Muscle layer of duodenum (tissue), 2 donors: ENCODE measurements at regions not wholly inside any gene's neighbourhood (a gene's known extent, or its start where the extent isn't known, plus 50 kb on each side); places are given as distances from the start of the nearest gene placed in this dataset.
"Not testable (repeated sequence)": the region's sequence is repeated elsewhere in the genome, so short reads cannot be mapped to it uniquely, and the experiment has no call there.

Source experiments
- H3K27ac ChIP-seq: one replicate; pipeline ENCODE4 v1.7.0; 2013; ENCODE audit warnings: mild to moderate bottlenecking, low read length
- H3K27me3 ChIP-seq: one replicate; pipeline ENCODE4 v1.7.0; 2013; ENCODE audit warnings: low read depth, mild to moderate bottlenecking, control low read depth, low read length
- H3K36me3 ChIP-seq, 2 donors: one replicate each; pipeline ENCODE4 v1.7.0; 2013; ENCODE audit warnings: low read length in 2 of 2, control low read depth in 1 of 2, mild to moderate bottlenecking in 1 of 2; ENCODE audit not compliant: insufficient read depth in 2 of 2, control insufficient read depth in 1 of 2
- H3K4me1 ChIP-seq, 2 donors: one replicate each; pipeline ENCODE4 v1.7.0; 2013; ENCODE audit warnings: low read length in 2 of 2, mild to moderate bottlenecking in 2 of 2, control low read depth in 1 of 2, moderate library complexity in 1 of 2; ENCODE audit not compliant: insufficient read depth in 2 of 2, control insufficient read depth in 1 of 2
- H3K4me3 ChIP-seq, 2 donors: one replicate each; pipeline ENCODE4 v1.7.0; 2013; ENCODE audit warnings: low read length in 2 of 2, low read depth in 1 of 2, mild to moderate bottlenecking in 1 of 2
- H3K9me3 ChIP-seq, 2 donors: one replicate each; pipeline ENCODE4 v1.7.0; 2013; ENCODE audit warnings: low read length in 2 of 2, control low read depth in 1 of 2, mild to moderate bottlenecking in 1 of 2; ENCODE audit not compliant: control insufficient read depth in 1 of 2
- donor health status: healthy.

- Histone ChIP-seq H3K36me3 (no peaks in the 10 kb centered on the region), H3K9me3 (peaks cover 0 to 3% of the 10 kb centered on the region in 2 donors), H3K4me3 (no peak overlapping the region), H3K27me3 (no peaks in the 10 kb centered on the region), H3K27ac (no peak overlapping the region), H3K4me1 (no peaks in the 10 kb centered on the region)
Measured at GRCh38 chr1:69086148-69086547, 481.6 kb upstream of the LRRC7 start.

- no peaks in the 10 kb centered on the region for H3K4me1 ChIP-seq
- H3K36me3 ChIP-seq, result no peaks in the 10 kb centered on the region
- peaks cover 0 to 3% of the 10 kb centered on the region in 2 donors for H3K9me3 ChIP-seq
- H3K27me3 ChIP-seq, result no peaks in the 10 kb centered on the region
- H3K27ac ChIP-seq, result no peak overlapping the region
- no peak overlapping the region for H3K4me3 ChIP-seq
Measured at GRCh38 chr1:69088571-69088970, 479.2 kb upstream of the LRRC7 start.

- Histone ChIP-seq H3K27me3 (no peaks in the 10 kb centered on the region), H3K4me1 (no peaks in the 10 kb centered on the region), H3K4me3 (no peak overlapping the region), H3K9me3 (peaks cover 0 to 3% of the 10 kb centered on the region in 2 donors), H3K36me3 (no peaks in the 10 kb centered on the region), H3K27ac (no peak overlapping the region)
Measured at GRCh38 chr1:69090170-69090569, 477.6 kb upstream of the LRRC7 start.

GRCh38 chr1:69090752-69091151, 477.0 kb upstream of the LRRC7 start:
- Histone ChIP-seq H3K27ac (no peak overlapping the region), H3K4me1 (no peaks in the 10 kb centered on the region), H3K36me3 (no peaks in the 10 kb centered on the region), H3K27me3 (no peaks in the 10 kb centered on the region), H3K4me3 (no peak overlapping the region), H3K9me3 (peaks cover 0 to 3% of the 10 kb centered on the region in 2 donors)

- not testable (repeated sequence) for H3K4me3 ChIP-seq, H3K9me3 ChIP-seq, H3K27ac ChIP-seq, H3K4me1 ChIP-seq, H3K36me3 ChIP-seq, H3K27me3 ChIP-seq
Measured at GRCh38 chr1:69102058-69102457, 465.7 kb upstream of the LRRC7 start.

- Histone ChIP-seq H3K27me3 (no peaks in the 10 kb centered on the region), H3K36me3 (no peaks in the 10 kb centered on the region), H3K9me3 (peaks cover 0 to 7% of the 10 kb centered on the region in 2 donors), H3K4me1 (peaks cover 0 to 8% of the 10 kb centered on the region in 2 donors), H3K4me3 (no peak overlapping the region), H3K27ac (no peak overlapping the region)
Measured at GRCh38 chr1:69103213-69103612, 464.5 kb upstream of the LRRC7 start.

GRCh38 chr1:69103705-69104385, 463.9 kb upstream of the LRRC7 start:
- Histone ChIP-seq H3K9me3 (peaks cover 0 to 7% of the 10 kb centered on the region in 2 donors), H3K27me3 (no peaks in the 10 kb centered on the region), H3K36me3 (no peaks in the 10 kb centered on the region), H3K4me3 (no peak overlapping the region), H3K4me1 (peaks cover 0 to 8% of the 10 kb centered on the region in 2 donors), H3K27ac (no peak overlapping the region)

GRCh38 chr1:69104894-69105293, 462.8 kb upstream of the LRRC7 start:
- Histone ChIP-seq H3K4me1 (peaks cover 0 to 8% of the 10 kb centered on the region in 2 donors), H3K27ac (no peak overlapping the region), H3K9me3 (peaks cover 0 to 7% of the 10 kb centered on the region in 2 donors), H3K4me3 (no peak overlapping the region), H3K36me3 (no peaks in the 10 kb centered on the region), H3K27me3 (no peaks in the 10 kb centered on the region)

- no peaks in the 10 kb centered on the region for H3K27me3 ChIP-seq
- H3K27ac ChIP-seq, result no peak overlapping the region
- H3K4me3 ChIP-seq, result no peak overlapping the region
- H3K36me3 ChIP-seq, result no peaks in the 10 kb centered on the region
- peaks cover 0 to 8% of the 10 kb centered on the region in 2 donors for H3K4me1 ChIP-seq
- no peaks in the 10 kb centered on the region for H3K9me3 ChIP-seq
Measured at GRCh38 chr1:69109277-69109676, 458.4 kb upstream of the LRRC7 start.

GRCh38 chr1:69110851-69111250, 456.9 kb upstream of the LRRC7 start:
- H3K36me3 ChIP-seq, result no peaks in the 10 kb centered on the region
- no peak overlapping the region for H3K27ac ChIP-seq
- H3K4me3 ChIP-seq, result no peak overlapping the region
- no peaks in the 10 kb centered on the region for H3K27me3 ChIP-seq
- no peaks in the 10 kb centered on the region for H3K4me1 ChIP-seq
- H3K9me3 ChIP-seq, result no peaks in the 10 kb centered on the region

- H3K36me3 ChIP-seq, H3K4me3 ChIP-seq, H3K27me3 ChIP-seq, H3K27ac ChIP-seq, H3K9me3 ChIP-seq, H3K4me1 ChIP-seq: not testable (repeated sequence)
Measured at GRCh38 chr1:69120126-69120741, 447.5 kb upstream of the LRRC7 start.

GRCh38 chr1:69120817-69121216, 446.9 kb upstream of the LRRC7 start:
- Histone ChIP-seq H3K27ac (no peak overlapping the region), H3K4me3 (no peak overlapping the region), H3K9me3 (no peaks in the 10 kb centered on the region), H3K27me3 (no peaks in the 10 kb centered on the region), H3K4me1 (peaks cover 0 to 3% of the 10 kb centered on the region in 2 donors), H3K36me3 (no peaks in the 10 kb centered on the region)
